DOHH2 (cell line): ENCODE measurements at regions not wholly inside any gene's neighbourhood (a gene's known extent, or its start where the extent isn't known, plus 50 kb on each side); places are given as distances from the start of the nearest gene placed in this dataset.

Experiments
- H3F3A ChIP-seq: fragments of 200-600 bp; sonication (generic), shearing (Covaris generic); 2 replicates; pipeline ENCODE4 v1.6.0; 2016; ENCODE audit warnings: antibody characterized with exemption, mild to moderate bottlenecking; ENCODE audit not compliant: control insufficient read depth, insufficient read depth
- H3K27ac ChIP-seq: fragments of 200-600 bp; sonication (generic); 2 replicates; pipeline ENCODE4 v1.5.1; 2014; ENCODE audit warnings: low read depth, mild to moderate bottlenecking, low read length, moderate library complexity
- H3K27me3 ChIP-seq: fragments of 200-600 bp; sonication (generic); 2 replicates; pipeline ENCODE4 v1.6.1; 2014; ENCODE audit warnings: mild to moderate bottlenecking, low read length, mixed read lengths; ENCODE audit not compliant: control insufficient read depth
- H3K36me3 ChIP-seq: fragments of 200-600 bp; sonication (generic); 2 replicates; pipeline ENCODE4 v1.6.1; 2014; ENCODE audit warnings: mild to moderate bottlenecking, low read length, moderate library complexity, mixed read lengths; ENCODE audit not compliant: control insufficient read depth
- H3K4me1 ChIP-seq: fragments of 200-600 bp; sonication (generic); 2 replicates; pipeline ENCODE4 v1.6.1; 2014; ENCODE audit warnings: mild to moderate bottlenecking, low read length, mixed read lengths; ENCODE audit not compliant: control insufficient read depth
- H3K4me2 ChIP-seq: fragments of 200-600 bp; sonication (generic); 2 replicates; pipeline ENCODE4 v1.6.0; 2014; ENCODE audit warnings: mild to moderate bottlenecking, low read length, moderate library complexity
- H3K4me3 ChIP-seq: fragments of 200-600 bp; sonication (generic); 2 replicates; pipeline ENCODE4 v1.5.1; 2014; ENCODE audit warnings: mild to moderate bottlenecking, low read length, mixed read lengths
- H3K79me2 ChIP-seq: fragments of 200-600 bp; sonication (generic); 2 replicates; pipeline ENCODE4 v1.6.1; 2014; ENCODE audit warnings: mild to moderate bottlenecking, low read length, mixed read lengths; ENCODE audit not compliant: control insufficient read depth
- H3K9me2 ChIP-seq: fragments of 200-600 bp; sonication (generic); replicated peaks from 2 replicates; pipeline ENCODE4 v1.6.1; 2014; ENCODE audit warnings: mild to moderate bottlenecking, low read length, mixed read lengths; ENCODE audit not compliant: control insufficient read depth
- H3K9me3 ChIP-seq: fragments of 200-600 bp; sonication (generic); 2 replicates; pipeline ENCODE4 v1.6.1; 2014; ENCODE audit warnings: antibody characterized with exemption, low read length, mixed read lengths; ENCODE audit not compliant: control insufficient read depth, insufficient read depth
- H4K20me1 ChIP-seq: fragments of 200-600 bp; sonication (generic); 2 replicates; pipeline ENCODE4 v1.6.0; 2014; ENCODE audit warnings: low read depth, mild to moderate bottlenecking, antibody characterized with exemption, low read length, moderate library complexity; ENCODE audit not compliant: control insufficient read depth, insufficient read depth
- EZH2phosphoT487 ChIP-seq: fragments of 200-600 bp; sonication (generic); IDR thresholded peaks from 2 replicates; pipeline ENCODE4 v1.6.1; 2017; ENCODE audit warnings: borderline replicate concordance, mild to moderate bottlenecking, antibody characterized with exemption, low read length, moderate library complexity, mixed read lengths
- TF ChIP-seq, protein P1 (sequence below): fragments of 200-600 bp; sonication (generic); IDR thresholded peaks from one replicate; pipeline ENCODE4 v1.5.1; 2014; ENCODE audit warnings: antibody characterized with exemption, mild to moderate bottlenecking, low read depth, low read length; ENCODE audit not compliant: poor library complexity, severe bottlenecking

DNA sequence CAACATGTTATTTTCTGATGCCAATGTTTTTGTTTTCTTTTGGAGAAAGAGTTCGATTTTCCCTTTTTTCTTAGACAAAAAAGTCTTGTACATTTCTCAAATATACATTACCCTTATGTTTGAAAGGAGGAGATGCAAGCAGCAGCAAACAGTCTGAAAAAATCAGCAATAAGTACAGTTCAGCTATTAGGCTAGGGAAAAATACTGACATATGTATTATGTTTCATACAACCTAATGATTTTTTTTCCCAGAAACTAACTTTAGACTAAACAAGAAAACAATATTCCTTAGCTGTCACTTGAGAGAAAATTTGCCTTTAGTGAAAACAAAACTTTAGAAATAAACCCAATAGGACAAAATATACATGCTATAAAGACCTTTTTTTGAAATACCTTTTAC is 1223.5 kb downstream of the SLITRK1 start:
- Histone ChIP-seq H3K36me3 (no peaks in the 10 kb centered on the region), H3K9me3 (no peaks in the 10 kb centered on the region; the same call in 1 of the 2 replicates), H3K79me2 (no peaks in the 10 kb centered on the region), H4K20me1 (no peaks in the 10 kb centered on the region), H3K4me3 (no peak overlapping the region), H3F3A (no peaks in the 10 kb centered on the region), H3K4me1 (no peaks in the 10 kb centered on the region), H3K4me2 (no peak overlapping the region), H3K9me2 (no peaks in the 10 kb centered on the region), H3K27ac (no peak overlapping the region), H3K27me3 (no peaks in the 10 kb centered on the region)
- TF ChIP-seq, protein P1, sequence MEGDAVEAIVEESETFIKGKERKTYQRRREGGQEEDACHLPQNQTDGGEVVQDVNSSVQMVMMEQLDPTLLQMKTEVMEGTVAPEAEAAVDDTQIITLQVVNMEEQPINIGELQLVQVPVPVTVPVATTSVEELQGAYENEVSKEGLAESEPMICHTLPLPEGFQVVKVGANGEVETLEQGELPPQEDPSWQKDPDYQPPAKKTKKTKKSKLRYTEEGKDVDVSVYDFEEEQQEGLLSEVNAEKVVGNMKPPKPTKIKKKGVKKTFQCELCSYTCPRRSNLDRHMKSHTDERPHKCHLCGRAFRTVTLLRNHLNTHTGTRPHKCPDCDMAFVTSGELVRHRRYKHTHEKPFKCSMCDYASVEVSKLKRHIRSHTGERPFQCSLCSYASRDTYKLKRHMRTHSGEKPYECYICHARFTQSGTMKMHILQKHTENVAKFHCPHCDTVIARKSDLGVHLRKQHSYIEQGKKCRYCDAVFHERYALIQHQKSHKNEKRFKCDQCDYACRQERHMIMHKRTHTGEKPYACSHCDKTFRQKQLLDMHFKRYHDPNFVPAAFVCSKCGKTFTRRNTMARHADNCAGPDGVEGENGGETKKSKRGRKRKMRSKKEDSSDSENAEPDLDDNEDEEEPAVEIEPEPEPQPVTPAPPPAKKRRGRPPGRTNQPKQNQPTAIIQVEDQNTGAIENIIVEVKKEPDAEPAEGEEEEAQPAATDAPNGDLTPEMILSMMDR: no peak
- no peak for TF ChIP-seq EZH2phosphoT487

DNA sequence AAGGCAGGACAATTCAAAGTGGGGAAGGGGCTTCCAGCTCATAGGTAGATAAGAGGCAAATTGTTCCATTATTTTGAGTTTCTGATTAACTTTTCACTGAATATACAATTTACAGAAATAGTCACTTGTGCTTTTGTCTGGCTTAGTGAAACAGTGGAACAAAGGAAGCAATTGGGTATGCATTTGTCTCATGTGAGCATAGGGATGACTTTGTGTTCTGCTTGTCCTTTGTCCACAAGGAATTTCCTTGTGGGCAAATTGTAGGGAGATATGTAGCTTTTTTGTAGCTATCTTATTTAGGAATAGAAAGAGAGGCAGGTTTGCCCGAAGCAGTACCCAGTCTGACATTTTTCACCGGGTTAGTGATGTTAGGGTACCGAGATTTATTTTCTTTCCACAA is 1224.8 kb downstream of the SLITRK1 start:
- no peak overlapping the region for H3K4me2 ChIP-seq
- no peaks in the 10 kb centered on the region; the same call in 1 of the 2 replicates for H3K9me3 ChIP-seq
- H3K27ac ChIP-seq: no peak overlapping the region
- H3K4me1 ChIP-seq: no peaks in the 10 kb centered on the region
- H3K79me2 ChIP-seq: no peaks in the 10 kb centered on the region
- no peaks in the 10 kb centered on the region for H3F3A ChIP-seq
- H3K9me2 ChIP-seq: no peaks in the 10 kb centered on the region
- H3K36me3 ChIP-seq: no peaks in the 10 kb centered on the region
- TF ChIP-seq EZH2phosphoT487: no peak
- TF ChIP-seq, protein P1: no peak
- H4K20me1 ChIP-seq: no peaks in the 10 kb centered on the region
- no peaks in the 10 kb centered on the region for H3K27me3 ChIP-seq
- no peak overlapping the region for H3K4me3 ChIP-seq

GRCh38 chr13:82654861-82655855 is 1227.1 kb downstream of the SLITRK1 start:
- no peak for TF ChIP-seq EZH2phosphoT487
- Histone ChIP-seq H3K36me3 (no peaks in the 10 kb centered on the region), H3K79me2 (no peaks in the 10 kb centered on the region), H3K27ac (no peak overlapping the region), H3F3A (no peaks in the 10 kb centered on the region), H3K4me1 (no peaks in the 10 kb centered on the region), H3K27me3 (no peaks in the 10 kb centered on the region), H3K4me2 (no peak overlapping the region), H3K4me3 (no peak overlapping the region), H4K20me1 (no peaks in the 10 kb centered on the region), H3K9me3 (no peaks in the 10 kb centered on the region; the same call in 1 of the 2 replicates), H3K9me2 (no peaks in the 10 kb centered on the region)

DNA sequence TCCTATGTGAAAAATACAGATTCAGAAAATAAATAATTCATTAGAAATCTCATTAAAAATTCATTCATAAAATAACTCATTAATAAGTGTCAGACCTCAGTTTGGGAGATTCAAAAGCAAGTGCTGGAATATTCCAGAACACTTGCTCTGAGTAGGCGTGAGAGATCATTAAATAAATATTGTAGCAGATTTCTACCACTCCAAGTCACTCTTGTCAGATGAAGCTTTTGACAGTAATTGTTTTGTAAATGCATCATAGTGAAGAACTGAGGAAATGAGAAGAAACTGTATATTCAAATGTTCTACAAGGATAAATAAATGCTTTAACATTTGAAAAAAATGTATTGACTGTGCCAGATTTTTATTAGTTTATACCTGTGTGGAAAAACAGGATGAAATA is 1228.1 kb downstream of the SLITRK1 start:
- Histone ChIP-seq H3K36me3 (no peaks in the 10 kb centered on the region), H3K27ac (no peak overlapping the region), H3K4me1 (no peaks in the 10 kb centered on the region), H4K20me1 (no peaks in the 10 kb centered on the region), H3K9me2 (no peaks in the 10 kb centered on the region), H3F3A (no peaks in the 10 kb centered on the region), H3K79me2 (no peaks in the 10 kb centered on the region), H3K27me3 (no peaks in the 10 kb centered on the region), H3K9me3 (no peaks in the 10 kb centered on the region; the same call in 1 of the 2 replicates), H3K4me2 (no peak overlapping the region), H3K4me3 (no peak overlapping the region)
- TF ChIP-seq, protein P1: no peak
- TF ChIP-seq EZH2phosphoT487: no peak
